H1 (cell line): ENCODE measurements at regions not wholly inside any gene's neighbourhood (a gene's known extent, or its start where the extent isn't known, plus 50 kb on each side); places are given as distances from the start of the nearest gene placed in this dataset.

Source experiments
- CREB1 ChIP-seq: IDR thresholded peaks from 2 replicates; pipeline ENCODE4 v1.6.1; 2012; ENCODE audit warnings: inconsistent platforms
- EZH2 ChIP-seq: fragments of 200-600 bp; sonication (generic); IDR thresholded peaks from 2 replicates; pipeline ENCODE4 v1.7.1; 2012; ENCODE audit warnings: low read depth, mild to moderate bottlenecking, moderate library complexity, low read length, inconsistent platforms; ENCODE audit not compliant: severe bottlenecking
- POLR2AphosphoS5 ChIP-seq: IDR thresholded peaks from 2 replicates; pipeline ENCODE4 v1.6.1; 2011; ENCODE audit warnings: low read depth, low read length
- POU5F1 ChIP-seq: IDR thresholded peaks from 2 replicates; pipeline ENCODE4 v1.6.1; 2011; ENCODE audit warnings: low read depth, mild to moderate bottlenecking, low read length, moderate library complexity
- RNF2 ChIP-seq: fragments of 200-900, 300-1000 bp; sonication (generic); IDR thresholded peaks from 2 replicates; pipeline ENCODE4 v1.7.1; 2016; ENCODE audit warnings: borderline replicate concordance, low read depth, mild to moderate bottlenecking, antibody characterized with exemption, low read length; ENCODE audit not compliant: poor library complexity, severe bottlenecking; ENCODE audit errors: missing control alignments

DNA sequence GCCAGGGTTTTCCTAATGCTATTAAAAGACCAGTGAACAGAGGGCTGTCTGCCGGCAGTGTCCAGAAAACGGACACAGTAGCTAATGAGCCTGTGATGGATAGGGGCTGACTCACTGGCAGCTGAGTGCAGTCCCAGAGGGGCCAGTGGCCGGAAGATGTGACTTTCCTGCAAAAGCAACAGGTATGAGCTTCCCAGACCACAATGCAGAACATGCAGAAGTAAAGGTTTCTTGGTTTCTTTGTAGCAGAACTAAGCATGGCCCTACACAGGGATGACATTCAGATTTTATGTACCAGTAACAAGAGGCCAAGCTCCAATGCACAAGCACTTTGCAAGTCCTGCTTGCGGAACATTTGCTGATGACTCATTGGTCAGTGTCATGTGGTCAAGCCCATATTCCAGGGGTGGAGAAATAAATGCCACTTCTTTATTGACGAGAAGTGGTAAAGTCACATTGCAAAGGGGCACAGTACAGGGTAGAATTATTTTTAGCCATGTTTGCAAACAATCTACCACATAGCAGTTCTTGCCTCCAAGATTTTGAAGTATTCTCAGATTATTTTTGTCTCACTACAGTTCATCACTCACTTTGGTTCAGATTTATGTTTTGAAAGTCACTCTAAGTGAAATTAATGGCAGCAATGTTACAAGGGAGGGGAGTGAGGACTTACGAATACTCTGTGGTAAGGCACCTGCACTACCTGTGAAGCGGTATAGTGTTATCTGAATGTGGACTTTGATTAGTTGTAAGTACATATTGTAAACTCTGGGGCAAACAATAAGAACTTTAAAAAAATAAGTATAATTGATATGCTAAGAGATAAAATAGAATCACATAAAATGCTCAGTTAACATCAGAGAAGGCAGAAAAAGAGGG is 263.3 kb downstream of the ABHD5 start:
- TF ChIP-seq POU5F1 (no peak), RNF2 (no peak), POLR2AphosphoS5 (no peak), EZH2 (no peak), CREB1 (no peak)
